ENCODE measurements at regions not wholly inside any gene's neighbourhood (a gene's known extent, or its start where the extent isn't known, plus 50 kb on each side); places are given as distances from the start of the nearest gene placed in this dataset.

DNA sequence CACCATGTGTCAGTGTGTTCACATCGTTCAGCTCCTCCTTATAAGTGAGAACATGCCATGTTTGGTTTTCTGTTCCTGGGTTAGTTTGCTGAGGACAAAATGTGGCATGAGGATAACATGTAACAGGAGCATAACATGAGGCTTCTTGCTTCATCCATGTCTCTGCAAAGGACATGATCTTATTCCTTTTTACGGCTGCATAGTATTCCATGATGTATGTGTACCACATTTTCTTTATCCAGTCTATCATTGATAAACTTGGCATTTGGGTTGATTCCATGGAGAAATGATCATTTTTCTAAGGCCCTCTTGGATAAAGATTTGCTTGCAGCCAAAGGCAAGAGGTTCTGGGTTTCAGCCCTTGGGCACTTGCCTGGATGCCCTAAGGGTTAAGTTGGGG is 128.5 kb upstream of the ZEB1 start:
- H3K9me3 ChIP-seq, result no peaks in the 10 kb centered on the region
- H3K4me2 ChIP-seq, result no peak overlapping the region
- H3K27me3 ChIP-seq (ENCODE audit: insufficient read depth), result no peaks in the 10 kb centered on the region
- H2AFZ ChIP-seq (ENCODE audit: low read depth), result no peak overlapping the region
- no peaks in the 10 kb centered on the region for H3F3A ChIP-seq (replicated peaks; ENCODE audit: insufficient read depth)
- 88% methylated on average over 2 of the region's 2 CpGs for WGBS (ENCODE audit: low lambda C conversion rate)
- H3K79me2 ChIP-seq (ENCODE audit: insufficient read depth), result no peaks in the 10 kb centered on the region
- DNase-seq, result no peak
- H3K4me3 ChIP-seq (ENCODE audit: low read depth in 2 of 2, low read length in 1 of 2), result no peak overlapping the region
- no peak overlapping the region for H3K27ac ChIP-seq (ENCODE audit: low read depth in 2 of 2, low read length in 1 of 2)
- H3K9me2 ChIP-seq, result no peaks in the 10 kb centered on the region
- H3K4me1 ChIP-seq (ENCODE audit: control insufficient read depth in 1 of 2, insufficient read depth in 2 of 2, low read depth in 1 of 2, low read length in 1 of 2), result peaks cover 0 to 4% of the 10 kb centered on the region in 2 experiments; a peak in 1 of 4 replicates
- TF ChIP-seq FOXM1 (IDR thresholded peaks at IDR 0.05; ENCODE audit: low read depth) (no peak), SIN3A (IDR thresholded peaks at IDR 0.05; ENCODE audit: borderline replicate concordance, low read depth, low read length) (no peak), TCF12 (IDR thresholded peaks at IDR 0.05) (no peak), GATA2 (CRISPR knock-in tag; IDR thresholded peaks at IDR 0.05) (no peak), RAD21 (IDR thresholded peaks at IDR 0.05; ENCODE audit: low read length) (no peak), SMC3 (IDR thresholded peaks at IDR 0.05; ENCODE audit: low read depth, low read length) (no peak), YY1 (IDR thresholded peaks at IDR 0.05; ENCODE audit: low read depth) (no peak), CHD2 (IDR thresholded peaks at IDR 0.05; ENCODE audit: low read length, partially characterized antibody) (no peak), NFIC (IDR thresholded peaks at IDR 0.05; ENCODE audit: borderline replicate concordance) (no peak), TEAD4 (IDR thresholded peaks at IDR 0.05; ENCODE audit: borderline replicate concordance, insufficient read depth) (no peak), FOSL2 (IDR thresholded peaks at IDR 0.05; ENCODE audit: borderline replicate concordance, low read depth) (no peak), RXRA (IDR thresholded peaks at IDR 0.05; ENCODE audit: borderline replicate concordance, low read depth) (no peak)
- TF ChIP-seq, protein P1, sequence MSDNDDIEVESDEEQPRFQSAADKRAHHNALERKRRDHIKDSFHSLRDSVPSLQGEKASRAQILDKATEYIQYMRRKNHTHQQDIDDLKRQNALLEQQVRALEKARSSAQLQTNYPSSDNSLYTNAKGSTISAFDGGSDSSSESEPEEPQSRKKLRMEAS (IDR thresholded peaks at IDR 0.05; ENCODE audit: low read depth), result no peak
- TF ChIP-seq, protein P2, sequence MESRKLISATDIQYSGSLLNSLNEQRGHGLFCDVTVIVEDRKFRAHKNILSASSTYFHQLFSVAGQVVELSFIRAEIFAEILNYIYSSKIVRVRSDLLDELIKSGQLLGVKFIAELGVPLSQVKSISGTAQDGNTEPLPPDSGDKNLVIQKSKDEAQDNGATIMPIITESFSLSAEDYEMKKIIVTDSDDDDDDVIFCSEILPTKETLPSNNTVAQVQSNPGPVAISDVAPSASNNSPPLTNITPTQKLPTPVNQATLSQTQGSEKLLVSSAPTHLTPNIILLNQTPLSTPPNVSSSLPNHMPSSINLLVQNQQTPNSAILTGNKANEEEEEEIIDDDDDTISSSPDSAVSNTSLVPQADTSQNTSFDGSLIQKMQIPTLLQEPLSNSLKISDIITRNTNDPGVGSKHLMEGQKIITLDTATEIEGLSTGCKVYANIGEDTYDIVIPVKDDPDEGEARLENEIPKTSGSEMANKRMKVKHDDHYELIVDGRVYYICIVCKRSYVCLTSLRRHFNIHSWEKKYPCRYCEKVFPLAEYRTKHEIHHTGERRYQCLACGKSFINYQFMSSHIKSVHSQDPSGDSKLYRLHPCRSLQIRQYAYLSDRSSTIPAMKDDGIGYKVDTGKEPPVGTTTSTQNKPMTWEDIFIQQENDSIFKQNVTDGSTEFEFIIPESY (IDR thresholded peaks at IDR 0.05; ENCODE audit: borderline replicate concordance, low read depth), result no peak
- TF ChIP-seq, protein P3, sequence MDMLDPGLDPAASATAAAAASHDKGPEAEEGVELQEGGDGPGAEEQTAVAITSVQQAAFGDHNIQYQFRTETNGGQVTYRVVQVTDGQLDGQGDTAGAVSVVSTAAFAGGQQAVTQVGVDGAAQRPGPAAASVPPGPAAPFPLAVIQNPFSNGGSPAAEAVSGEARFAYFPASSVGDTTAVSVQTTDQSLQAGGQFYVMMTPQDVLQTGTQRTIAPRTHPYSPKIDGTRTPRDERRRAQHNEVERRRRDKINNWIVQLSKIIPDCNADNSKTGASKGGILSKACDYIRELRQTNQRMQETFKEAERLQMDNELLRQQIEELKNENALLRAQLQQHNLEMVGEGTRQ (IDR thresholded peaks at IDR 0.05; ENCODE audit: borderline replicate concordance, low read depth, low read length), result no peak
- TF ChIP-seq, protein P4, sequence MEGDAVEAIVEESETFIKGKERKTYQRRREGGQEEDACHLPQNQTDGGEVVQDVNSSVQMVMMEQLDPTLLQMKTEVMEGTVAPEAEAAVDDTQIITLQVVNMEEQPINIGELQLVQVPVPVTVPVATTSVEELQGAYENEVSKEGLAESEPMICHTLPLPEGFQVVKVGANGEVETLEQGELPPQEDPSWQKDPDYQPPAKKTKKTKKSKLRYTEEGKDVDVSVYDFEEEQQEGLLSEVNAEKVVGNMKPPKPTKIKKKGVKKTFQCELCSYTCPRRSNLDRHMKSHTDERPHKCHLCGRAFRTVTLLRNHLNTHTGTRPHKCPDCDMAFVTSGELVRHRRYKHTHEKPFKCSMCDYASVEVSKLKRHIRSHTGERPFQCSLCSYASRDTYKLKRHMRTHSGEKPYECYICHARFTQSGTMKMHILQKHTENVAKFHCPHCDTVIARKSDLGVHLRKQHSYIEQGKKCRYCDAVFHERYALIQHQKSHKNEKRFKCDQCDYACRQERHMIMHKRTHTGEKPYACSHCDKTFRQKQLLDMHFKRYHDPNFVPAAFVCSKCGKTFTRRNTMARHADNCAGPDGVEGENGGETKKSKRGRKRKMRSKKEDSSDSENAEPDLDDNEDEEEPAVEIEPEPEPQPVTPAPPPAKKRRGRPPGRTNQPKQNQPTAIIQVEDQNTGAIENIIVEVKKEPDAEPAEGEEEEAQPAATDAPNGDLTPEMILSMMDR (IDR thresholded peaks at IDR 0.05), result no peak
- no peaks in the 10 kb centered on the region for H4K20me1 ChIP-seq (ENCODE audit: insufficient read depth)
- ChIA-PET CTCF (interaction anchor here (0.6 kb wide), 1 partner anchor 464 kb away, joined by 3 read pairs; no protein-coding TSS in a partner anchor), POLR2A (no interaction called here)
- no peak overlapping the region for H3K9ac ChIP-seq
- no peaks in the 10 kb centered on the region for H3K36me3 ChIP-seq (replicated peaks in 1 of 2; ENCODE audit: control insufficient read depth in 1 of 2, insufficient read depth in 2 of 2, low read length in 1 of 2)
